ENCODE measurements at regions not wholly inside any gene's neighbourhood (a gene's known extent, or its start where the extent isn't known, plus 50 kb on each side); places are given as distances from the start of the nearest gene placed in this dataset.

- Mint-ChIP-seq H3K27me3 (ENCODE audit: low read depth) (no peaks in the 10 kb centered on the region), H3K27ac (no peak overlapping the region), H3K36me3 (no peaks in the 10 kb centered on the region), H3K9me3 (no peaks in the 10 kb centered on the region), H3K4me1 (peaks cover 4% of the 10 kb centered on the region), H3K4me3 (no peak overlapping the region)
- DNase-seq (ENCODE audit: low spot score) (no peak), ATAC-seq (no peak)
- ChIA-PET POLR2A (no interaction called here), CTCF (no interaction called here)
- TF ChIP-seq E2F1 (CRISPR knock-in tag; IDR thresholded peaks at IDR 0.05) = no peak
- TF ChIP-seq AR (CRISPR knock-in tag; IDR thresholded peaks at IDR 0.05) = no peak
- no peak for TF ChIP-seq ZMAT4 (CRISPR knock-in tag; IDR thresholded peaks at IDR 0.05)
- TF ChIP-seq KAT7 (CRISPR knock-in tag; IDR thresholded peaks at IDR 0.05; ENCODE audit: borderline replicate concordance) = no peak
- no peak for TF ChIP-seq RELA (CRISPR knock-in tag; IDR thresholded peaks at IDR 0.05; ENCODE audit: borderline replicate concordance)
- no peak for TF ChIP-seq MLX (CRISPR knock-in tag; IDR thresholded peaks at IDR 0.05)
- TF ChIP-seq ZNF512 (CRISPR knock-in tag; IDR thresholded peaks at IDR 0.05; ENCODE audit: borderline replicate concordance) = no peak
- no peak for TF ChIP-seq CTCF (IDR thresholded peaks at IDR 0.05)
- no peak for TF ChIP-seq ZBTB43 (CRISPR knock-in tag; IDR thresholded peaks at IDR 0.05)
- no peak for TF ChIP-seq USF2 (CRISPR knock-in tag; IDR thresholded peaks at IDR 0.05)
- TF ChIP-seq ZNF425 (CRISPR knock-in tag; conservative IDR thresholded peaks at IDR 0.05) = no peak
- no peak for TF ChIP-seq USF1 (CRISPR knock-in tag; IDR thresholded peaks at IDR 0.05)
- no peak for TF ChIP-seq ZSCAN18 (CRISPR knock-in tag; IDR thresholded peaks at IDR 0.05)
- TF ChIP-seq TCF7 (CRISPR knock-in tag; IDR thresholded peaks at IDR 0.05; ENCODE audit: low read depth) = no peak
These were observed 183.6 kb upstream of the ARSJ start for GRCh38 chr4:114163051-114163450.

Data from WTC11 (cell line).